ENCODE measurements at regions not wholly inside any gene's neighbourhood (a gene's known extent, or its start where the extent isn't known, plus 50 kb on each side); places are given as distances from the start of the nearest gene placed in this dataset.
"Not testable (repeated sequence)": the region's sequence is repeated elsewhere in the genome, so short reads cannot be mapped to it uniquely, and the experiment has no call there.

DNA sequence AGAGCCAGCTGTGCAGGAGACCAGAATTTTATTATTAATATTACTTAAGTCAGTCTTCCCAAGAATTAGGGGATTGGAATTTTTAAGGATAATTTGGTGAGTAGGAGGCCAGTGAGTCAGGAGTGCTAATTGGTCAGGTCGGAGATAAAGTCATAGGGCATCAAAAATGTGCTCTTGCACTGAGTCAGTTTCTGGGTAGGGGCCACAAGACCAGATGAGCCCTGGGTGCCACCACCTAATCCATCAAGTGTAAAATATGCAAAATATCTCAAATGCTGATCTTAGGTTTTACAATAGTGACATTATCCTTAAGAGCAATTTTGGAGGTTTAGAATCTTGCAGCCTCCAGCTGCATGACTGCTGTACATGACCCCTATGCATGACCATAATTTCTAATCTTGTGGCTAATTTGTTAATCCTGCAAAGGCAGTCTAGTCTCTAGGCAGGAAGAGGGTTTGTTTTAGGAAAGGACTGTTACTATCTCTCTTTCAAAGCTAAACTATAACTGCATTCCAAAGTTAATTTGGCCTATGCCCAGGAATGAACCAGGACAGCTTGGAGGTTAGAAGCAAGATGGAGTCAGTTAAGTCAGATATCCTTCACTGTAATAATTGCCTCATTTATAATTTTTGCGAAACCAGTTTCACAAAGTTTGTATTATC is 215.9 kb downstream of the RNF152 start:
- no peak for FAIRE-seq

DNA sequence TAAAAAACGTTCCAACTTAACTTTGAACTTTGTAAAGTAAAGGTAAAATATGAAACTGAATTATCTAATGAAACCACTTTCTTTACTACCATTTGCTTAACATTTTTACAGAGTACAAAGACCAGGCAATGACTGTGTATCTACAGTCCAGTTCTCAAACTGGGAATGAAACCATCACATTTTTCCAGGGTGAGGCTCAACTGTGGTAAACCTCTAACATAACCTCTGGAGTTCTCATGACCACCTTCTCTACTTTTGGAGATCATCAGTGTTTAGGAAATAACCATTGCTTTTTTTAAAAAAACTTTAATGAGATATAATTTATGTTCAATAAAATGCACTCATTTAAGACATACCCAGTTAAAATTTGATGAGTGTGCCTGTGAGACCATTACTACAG is 223.5 kb downstream of the RNF152 start:
- no peak for FAIRE-seq

DNA sequence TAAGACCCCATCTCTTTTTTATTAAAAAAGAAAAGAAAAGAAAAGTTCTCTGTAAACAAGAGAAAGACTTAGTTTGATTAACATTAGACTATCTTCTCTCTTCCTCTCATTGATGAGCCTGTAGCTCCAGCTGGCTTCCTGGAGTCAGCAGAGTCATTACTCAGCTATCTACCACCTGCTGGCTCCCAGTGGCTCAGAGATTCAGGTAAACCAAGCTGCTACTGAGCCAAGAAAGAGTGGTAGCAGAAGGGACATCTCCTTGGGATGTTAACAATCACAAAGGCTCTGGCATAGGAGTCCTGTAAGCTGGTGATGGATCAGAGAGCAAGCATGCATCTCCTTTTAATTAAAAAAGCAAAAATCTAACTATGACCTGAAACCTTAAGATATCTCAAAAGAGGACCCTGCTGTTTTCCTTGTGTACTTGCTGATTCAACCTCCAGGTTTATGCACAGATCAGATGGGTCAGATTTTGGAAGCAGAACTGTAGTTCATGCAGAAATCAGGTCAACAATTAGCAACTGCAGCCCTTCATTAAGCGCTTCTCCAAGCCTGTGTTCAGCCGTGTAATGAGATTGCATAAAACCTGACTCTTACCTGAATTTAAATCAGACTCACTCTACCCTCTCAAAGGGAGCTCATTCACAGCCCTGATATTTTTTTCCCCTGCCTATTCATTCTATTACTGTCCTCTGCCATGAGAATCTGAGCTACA is 225.8 kb downstream of the RNF152 start:
- no peak for FAIRE-seq

DNA sequence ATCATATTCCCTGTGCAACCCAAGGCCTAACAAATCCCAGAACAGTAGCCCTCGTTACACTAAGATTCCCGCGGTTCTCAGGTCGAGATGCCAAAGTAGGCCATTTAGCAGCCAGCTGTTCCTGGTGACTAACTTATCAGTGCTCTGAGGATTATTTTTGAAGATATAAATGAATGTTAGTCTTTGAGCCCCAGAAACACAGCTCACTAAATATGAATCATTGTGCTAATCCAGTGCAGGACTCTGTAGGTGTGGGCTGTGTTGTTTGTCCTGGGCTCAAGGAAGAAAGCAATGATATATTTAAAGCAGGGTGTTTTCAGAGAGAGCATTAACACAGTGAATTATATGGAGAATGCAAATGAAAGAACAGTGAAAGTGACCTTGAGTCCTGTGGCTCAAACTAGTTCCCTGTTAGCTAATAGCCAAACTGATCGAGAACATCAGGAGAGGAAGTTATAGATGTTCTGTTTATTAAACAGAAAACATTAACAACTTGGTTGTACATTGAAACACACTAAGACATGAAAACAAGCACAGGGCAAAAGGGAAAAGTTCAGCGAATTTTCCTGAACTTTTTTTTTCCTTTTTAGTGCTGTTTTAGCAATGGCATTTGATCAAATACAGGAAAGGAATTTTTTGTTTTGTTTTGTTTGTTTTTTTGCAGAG is 228.3 kb downstream of the RNF152 start:
- no peak for FAIRE-seq

DNA sequence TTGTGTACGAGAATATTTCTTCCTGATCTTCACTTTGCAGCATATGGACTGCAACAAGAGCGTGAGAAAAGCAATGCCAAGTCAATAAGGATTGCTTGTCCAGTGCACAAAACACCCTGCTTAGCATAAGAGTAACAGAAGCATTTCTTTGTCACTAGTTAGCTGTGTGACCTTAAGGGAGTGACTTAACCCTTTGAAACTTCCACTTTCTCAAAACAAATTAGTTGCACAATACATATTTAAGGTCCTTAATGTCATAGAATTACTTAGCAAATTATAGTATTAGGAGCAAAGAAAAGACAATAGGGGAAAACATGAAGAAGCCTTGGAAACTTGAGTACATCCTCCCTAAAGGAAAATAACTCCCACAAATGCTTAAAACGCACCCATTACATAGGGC is 230.1 kb downstream of the RNF152 start:
- no peak for FAIRE-seq

DNA sequence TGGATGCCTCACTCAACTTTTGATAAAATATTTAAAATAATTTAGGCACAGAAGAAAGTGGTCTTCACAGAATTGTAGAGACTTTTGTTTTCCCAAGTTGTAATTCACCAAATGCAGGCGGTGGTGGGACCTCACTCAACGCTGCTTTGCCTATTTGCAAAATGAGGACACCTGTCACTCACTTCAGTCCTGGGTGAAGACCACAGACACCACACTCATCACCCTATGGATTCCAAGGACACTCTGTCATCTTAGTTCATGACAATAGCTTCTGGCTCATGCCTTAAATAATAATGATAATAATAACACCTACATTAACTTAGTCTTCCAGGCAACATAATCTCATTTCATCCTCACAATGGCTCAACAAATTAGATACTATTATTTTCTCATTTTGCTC is 234.4 kb downstream of the RNF152 start:
- FAIRE-seq, result no peak

DNA sequence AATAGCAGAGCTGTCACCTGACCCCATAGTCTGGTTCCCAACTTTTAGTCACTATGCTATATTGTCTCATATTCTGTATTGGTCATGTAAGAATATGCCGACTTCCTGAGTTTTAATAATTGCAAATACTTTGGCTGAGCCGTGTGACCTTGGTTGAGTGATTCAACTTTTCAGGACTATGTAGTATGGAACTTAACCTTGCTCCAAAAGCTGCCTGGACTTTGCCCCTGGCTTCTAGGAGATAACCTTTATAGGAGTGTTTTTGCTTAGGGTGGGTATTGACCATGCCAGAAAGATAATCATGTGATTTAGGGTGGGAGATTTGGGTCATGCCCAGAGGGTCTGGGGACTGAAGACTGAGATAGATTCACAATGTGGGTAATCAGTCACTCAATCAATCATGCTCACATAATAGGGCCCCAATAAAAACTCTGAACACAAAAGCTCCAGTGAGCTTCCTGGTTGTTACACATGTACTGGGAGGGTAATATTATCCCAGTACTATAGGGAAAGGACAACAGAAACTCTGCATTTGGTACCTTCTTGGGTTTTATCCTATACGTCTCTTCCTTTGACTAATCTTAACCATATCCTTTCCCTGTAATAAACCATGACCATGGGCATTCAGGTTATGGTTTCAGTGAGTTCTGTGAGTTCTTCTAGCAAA is 235.6 kb downstream of the RNF152 start:
- FAIRE-seq, result no peak

DNA sequence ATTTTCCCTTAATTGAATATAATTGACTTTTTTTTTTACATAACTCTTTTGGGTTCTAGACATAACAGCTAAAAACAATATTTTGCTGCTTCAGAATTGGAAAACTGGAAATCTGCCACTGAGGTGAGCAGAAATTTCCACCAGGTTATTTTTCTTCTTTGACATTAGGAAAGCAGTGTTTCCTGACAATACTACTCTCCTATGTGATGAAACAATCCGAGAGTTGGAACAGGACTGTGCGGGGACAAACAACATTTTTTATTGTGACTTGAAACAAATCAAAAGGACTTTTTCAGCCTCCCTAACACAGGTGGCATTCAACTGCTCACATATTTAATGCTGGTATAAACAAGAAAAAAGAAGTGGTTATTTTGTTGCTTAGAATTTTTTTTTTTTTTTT is 237.2 kb downstream of the RNF152 start:
- FAIRE-seq, result no peak

DNA sequence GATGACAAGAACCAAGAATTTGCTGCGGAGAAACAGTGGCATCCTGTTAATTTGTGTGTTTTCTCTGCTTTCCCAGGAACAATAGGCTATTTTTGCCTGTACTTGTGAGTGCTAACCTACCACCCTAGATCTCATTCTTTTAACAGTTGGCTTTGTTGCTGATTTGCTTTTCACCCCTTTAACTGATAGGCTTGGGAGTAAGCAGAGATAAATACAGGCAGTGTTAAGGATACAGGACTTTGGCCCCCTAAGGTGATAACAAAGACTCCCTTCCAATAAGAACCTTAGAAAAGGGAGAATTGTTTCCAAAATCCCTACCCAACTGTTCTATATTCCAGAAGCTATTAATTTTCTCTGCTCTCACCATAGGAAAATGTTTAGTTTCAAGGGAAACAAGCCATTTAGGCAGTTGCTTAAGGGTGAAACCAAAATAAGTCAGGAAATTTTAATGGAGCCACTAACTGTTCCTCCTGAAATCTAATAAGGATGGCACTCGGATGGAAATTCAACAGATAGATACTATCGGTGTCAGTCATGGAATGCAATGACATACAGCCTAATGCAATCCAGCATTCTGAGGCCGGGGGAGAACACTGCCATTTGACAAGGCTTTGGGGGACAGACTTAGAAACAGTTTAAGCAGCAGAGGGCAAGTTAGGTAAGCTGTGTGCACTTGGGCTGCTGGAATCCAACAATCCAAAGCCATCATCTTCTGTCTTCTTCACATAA is 238.8 kb downstream of the RNF152 start:
- FAIRE-seq, result no peak

DNA sequence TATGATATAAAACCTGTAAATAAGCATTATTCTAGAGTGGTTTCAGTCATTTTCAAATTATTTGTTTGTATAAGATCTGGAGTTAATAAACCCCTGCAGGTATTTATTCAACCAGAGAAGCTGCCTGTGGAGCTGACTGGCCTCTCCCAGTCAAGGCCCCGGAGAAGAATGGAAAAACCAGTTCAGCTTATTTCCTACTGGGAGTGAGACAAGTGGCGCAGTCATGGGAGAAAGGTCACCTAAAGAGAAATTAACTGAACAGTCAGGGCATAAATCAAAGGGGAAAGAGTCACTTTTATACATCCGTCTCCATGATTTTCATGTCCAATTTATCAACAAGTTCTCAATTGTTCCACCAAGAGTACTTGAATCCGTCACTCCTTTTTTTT is 240.9 kb downstream of the RNF152 start:
- no peak for FAIRE-seq

DNA sequence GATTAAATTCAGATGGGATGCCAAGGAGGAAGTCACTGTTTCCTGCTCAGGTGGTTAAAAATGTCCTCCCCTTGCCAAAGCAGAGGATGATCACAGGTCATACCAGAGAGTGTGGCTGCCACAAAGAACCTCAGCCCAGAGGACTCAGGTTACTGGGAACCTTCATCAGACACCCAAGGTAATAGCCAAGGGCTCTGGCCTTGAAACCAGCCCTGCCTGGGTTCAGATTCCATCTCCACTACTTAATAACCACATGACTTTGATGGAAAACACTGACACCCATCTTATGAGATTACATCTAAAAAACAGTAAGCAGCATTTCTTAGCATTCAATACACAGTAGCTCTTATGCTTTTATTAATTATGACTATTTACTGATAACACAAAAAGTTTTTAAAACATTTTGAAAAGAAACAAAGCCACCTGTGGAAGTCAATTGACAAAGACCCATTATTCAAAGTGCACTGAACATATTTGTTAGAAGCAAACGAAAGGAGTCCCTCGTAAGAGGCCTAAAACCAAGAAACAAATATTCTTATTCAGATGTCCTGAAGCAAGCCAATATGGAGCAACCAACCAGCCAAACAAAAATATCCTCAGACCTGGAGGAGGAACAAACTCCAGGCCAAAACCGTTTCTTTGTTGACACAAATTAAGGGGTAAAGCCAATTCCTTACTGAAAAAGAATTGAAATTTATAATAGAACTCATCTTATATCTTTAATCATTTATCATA is 241.5 kb downstream of the RNF152 start:
- FAIRE-seq, result no peak

DNA sequence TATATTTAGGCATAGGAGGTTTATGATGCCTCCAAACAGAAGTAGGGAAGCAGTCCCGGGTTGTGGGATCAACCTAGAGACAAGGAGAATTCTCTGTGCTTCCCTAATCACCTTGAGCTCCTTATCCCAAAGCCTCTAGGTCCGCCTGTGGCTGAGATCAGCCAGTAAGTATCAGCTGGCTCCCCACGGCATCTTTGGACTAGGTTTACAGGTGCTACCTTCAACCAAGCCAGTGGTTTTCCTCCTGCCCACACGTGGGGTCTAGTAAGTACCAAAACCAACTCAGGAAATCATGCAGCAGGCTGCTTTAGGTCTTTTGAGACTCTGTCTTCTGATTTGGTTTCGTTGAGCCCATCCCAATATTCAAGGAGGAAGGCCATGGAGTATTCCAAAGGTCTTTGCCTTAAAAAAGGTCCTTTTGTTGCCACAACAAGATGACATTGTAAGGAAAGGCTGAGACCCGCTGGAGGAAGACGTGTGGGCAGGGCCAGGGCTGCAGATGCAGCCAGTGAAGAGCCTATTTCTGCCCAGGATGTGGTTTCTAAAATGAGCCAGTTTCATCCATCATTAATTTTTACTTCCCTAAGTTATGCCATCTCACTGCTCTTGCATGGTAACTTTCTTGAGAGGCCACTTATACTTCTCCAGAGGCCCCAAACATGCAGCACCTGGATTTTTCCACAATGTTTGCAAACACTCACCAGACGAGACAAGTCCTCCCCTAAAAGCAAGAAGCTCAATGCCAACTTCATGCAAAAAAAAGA is 248.7 kb downstream of the RNF152 start:
- FAIRE-seq, result no peak

DNA sequence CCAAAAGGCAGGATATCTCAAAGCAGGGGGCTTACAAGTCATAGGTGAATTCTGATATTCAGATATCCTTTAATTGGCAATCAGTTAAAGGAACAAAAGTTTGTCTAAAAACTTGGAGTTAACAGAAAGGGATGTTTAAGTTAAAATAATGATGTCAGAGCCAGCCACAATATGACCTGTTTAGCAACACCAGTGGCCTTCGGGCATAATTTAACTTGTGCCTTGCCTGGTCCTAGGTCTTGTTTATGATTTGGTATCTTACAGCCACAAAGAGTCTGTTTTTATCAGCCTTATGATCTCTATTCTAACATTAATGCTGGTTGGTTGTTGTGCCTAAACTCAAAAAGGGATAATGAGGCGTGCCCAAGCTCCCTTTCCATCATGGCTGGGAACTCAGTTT is 252.9 kb downstream of the RNF152 start:
- FAIRE-seq, result no peak

DNA sequence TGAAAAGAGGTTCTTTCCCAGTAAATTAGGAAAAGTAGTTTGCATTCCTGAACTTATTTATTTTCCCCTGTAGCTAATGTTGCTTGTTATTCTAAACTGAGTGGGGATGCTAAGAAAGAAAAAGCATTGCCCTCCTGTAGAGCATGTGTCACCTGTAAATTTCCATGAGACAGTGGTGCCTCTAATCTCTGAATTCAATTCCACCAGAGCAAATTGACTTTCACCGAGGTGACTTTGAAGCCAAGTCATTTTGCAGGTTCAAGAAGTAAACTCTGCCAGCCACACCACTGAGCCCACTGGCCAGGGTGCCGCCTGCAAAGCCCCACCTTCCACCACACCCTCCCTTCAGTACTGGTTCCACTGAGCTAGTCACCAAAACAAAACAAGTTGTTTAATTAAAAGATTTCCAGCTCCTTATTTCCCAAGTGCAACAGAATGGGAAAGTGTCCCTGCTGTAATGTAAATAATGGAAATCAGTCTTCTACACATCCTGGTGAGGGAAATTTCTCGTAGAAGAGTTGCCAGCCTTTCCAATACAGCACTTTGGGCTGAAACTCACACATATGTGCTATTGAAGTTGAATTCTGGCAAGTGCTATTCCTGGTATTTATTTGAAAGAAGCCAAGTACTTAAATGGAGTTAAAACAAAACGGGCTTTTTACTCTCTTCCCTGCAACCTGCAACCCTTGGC is 254.8 kb downstream of the RNF152 start:
- no peak for FAIRE-seq

DNA sequence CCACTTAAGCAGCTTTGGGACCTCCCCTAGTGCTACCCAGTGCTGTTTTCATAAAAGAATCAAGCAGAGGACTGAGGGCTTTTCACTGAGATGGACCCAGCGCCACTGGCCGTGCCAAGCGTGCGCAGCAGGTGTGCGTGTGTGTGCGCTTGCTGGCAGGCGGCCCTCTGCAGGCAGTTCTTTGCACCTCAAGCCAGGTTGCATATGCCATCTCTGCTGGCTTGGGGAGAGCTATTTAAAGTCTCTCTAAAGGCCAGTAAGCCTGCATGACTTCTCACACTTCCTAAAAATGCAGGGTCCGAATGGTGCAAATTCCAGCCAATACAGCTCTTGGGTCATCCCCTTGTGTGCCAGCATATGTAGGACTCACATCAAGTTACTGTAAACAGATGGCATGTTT is 255.5 kb downstream of the RNF152 start:
- no peak for FAIRE-seq

DNA sequence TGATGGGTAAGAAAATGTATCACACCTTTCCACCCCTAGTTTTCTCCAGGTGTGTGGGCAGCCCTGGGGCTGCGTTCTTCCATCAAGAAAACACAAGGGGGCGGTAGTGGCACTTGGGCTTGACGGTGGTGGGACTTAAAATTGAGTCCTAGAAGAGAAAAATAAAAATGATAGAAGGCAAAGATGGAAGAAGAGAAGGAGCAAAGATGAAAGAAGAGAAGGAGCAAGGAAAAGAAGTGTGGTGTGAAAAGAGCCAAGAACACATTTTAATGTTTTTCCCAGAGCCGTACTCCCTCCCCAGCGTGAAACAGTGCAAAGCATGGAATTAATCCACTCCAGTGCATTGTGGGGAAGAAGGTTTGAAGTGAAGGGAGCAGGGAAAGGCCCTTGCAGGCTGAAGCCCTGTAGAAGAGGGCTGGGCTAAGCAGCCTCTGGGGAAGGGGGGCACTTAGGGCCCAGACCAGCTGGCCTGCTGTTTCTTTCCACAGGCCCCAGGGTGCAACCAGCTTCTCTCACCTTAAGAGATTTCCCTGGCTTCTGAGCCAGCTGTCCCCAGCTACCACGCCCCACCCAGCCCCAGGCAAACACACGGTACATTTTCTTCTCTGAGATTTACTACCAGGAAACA is 256.8 kb downstream of the RNF152 start:
- peak; percentile 58 for FAIRE-seq

DNA sequence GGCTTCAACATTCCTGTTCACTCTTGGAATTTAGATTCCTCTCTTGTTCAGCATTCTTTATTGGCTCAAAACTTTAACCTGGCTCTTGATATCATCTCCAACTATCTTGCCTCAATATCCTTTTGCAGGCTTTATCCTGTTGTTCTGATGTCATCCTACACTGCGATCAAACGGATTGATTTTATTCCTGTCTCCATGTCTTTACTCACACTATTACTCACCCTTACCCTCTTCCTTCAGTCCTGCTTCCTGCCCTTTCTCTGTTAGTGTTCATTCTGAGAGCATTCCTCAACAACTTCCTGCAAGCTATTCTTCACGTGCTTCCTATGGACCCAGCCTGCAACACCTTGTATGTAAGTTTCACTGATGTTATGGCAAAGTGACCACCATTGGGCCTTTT is 264.7 kb downstream of the RNF152 start:
- FAIRE-seq, result no peak

DNA sequence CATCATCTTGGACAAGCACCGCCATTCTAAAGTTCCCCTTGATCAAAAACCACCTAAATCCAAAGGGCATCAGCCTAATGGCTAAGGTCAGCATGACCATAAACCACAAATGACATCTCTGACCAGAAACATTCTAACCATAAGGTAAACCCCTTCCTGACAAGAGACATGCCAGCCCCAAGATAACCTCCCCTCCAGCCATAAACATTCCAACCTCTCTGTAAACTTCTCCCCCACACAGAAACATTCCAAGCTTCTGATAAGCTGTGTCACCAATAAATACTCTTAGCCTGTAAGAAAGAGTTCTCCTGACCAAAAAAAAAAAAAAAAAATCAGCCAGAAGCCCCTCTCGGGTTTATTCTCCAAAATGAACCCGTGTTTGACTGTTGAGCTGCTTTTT is 268.2 kb downstream of the RNF152 start:
- not testable (repeated sequence) for FAIRE-seq

DNA sequence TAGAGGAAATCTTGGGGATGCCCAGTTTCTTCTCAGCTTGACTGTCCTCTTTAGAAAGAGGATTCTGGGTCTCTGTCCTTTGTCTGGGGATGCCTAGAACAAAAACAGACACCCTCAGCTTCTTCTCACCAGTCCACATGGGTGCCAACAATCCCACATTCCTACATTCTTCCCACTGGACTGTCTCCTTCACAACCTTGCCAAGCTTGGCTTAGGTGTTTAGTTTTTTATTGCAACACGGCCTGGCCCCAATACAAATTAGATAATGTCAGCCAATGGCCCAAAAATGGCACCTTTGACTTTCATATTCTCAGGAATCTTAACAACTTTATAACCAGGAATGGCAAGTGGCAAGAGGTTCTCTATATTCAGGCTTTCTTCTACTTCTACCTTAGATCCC is 273.0 kb downstream of the RNF152 start:
- no peak for FAIRE-seq

DNA sequence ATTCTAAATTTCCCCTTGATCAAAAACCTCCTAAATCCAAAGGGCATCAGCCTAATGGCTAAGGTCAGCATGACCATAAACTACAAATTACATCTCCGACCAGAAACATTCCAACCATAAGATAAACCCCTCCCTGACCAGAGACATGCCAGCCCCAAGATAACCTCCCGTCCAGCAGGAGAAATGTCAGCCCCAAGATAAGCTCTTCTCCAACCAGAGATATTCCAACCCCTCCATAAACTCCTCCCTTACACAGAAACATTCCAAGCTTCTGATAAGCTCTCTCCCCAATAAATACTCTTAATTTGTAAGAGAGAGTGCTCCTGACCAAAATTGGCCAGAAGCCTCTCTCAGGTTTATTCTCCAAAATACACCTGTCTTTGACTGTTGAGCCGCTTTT is 274.0 kb downstream of the RNF152 start:
- no peak for FAIRE-seq
